CD4-positive, alpha-beta T cell (primary cell): ENCODE measurements at regions not wholly inside any gene's neighbourhood (a gene's known extent, or its start where the extent isn't known, plus 50 kb on each side); places are given as distances from the start of the nearest gene placed in this dataset.

Experiments
- ATAC-seq: fragments of 200-7000 bp; cut with Tn5 transposase; one replicate; pipeline ENCODE4 v1.10.0; 2022; ENCODE audit warnings: mild to moderate bottlenecking; ENCODE audit not compliant: poor library complexity
- CTCF ChIA-PET: fragments of 350-600 bp; sonication (Branson Sonifier 250); formaldehyde crosslinking; loops from one replicate; lab custom pipeline; 2021; ENCODE audit warnings: antibody characterized with exemption, inconsistent platforms; lab: Charles Lee
- POLR2A ChIA-PET: fragments of 350-600 bp; sonication (Branson Sonifier 250); formaldehyde crosslinking; loops from one replicate; lab custom pipeline; 2021; ENCODE audit warnings: antibody characterized with exemption, inconsistent platforms; lab: Charles Lee
- DNase-seq, 14 experiments: peaks; one replicate each; pipeline ENCODE4 v3.0.0-alpha.2; 2013 to 2020; ENCODE audit warnings: mixed read lengths in 2 of 14
- H3K27ac ChIP-seq, 2 donors: one replicate each; pipeline versions ENCODE4 v1.5.1 to v1.7.0; 2013; ENCODE audit warnings: low read length in 2 of 2, low read depth in 1 of 2, mild to moderate bottlenecking in 1 of 2
- H3K27me3 ChIP-seq, 2 experiments: 1 replicate in 1 of 2; 2 replicates in 1 of 2; pipeline versions ENCODE4 v1.6.1 to v1.7.0; 2013; ENCODE audit warnings: low read length in 2 of 2, control low read depth in 1 of 2, mild to moderate bottlenecking in 1 of 2, moderate library complexity in 1 of 2; ENCODE audit not compliant: insufficient read depth in 2 of 2, control insufficient read depth in 1 of 2
- H3K36me3 ChIP-seq: one replicate; pipeline ENCODE4 v1.6.1; 2013; ENCODE audit warnings: low read length, control low read depth; ENCODE audit not compliant: insufficient read depth
- H3K4me1 ChIP-seq: one replicate; pipeline ENCODE4 v1.6.1; 2013; ENCODE audit warnings: low read length, control low read depth; ENCODE audit not compliant: insufficient read depth
- H3K4me3 ChIP-seq: one replicate; pipeline ENCODE4 v1.5.1; 2013; ENCODE audit warnings: mild to moderate bottlenecking, low read length, moderate library complexity
- H3K9me3 ChIP-seq, 2 experiments: 1 replicate in 1 of 2; 2 replicates in 1 of 2; pipeline versions ENCODE4 v1.6.1 to v1.7.0; 2013; ENCODE audit warnings: low read length in 2 of 2, mild to moderate bottlenecking in 2 of 2, control low read depth in 1 of 2, moderate library complexity in 1 of 2; ENCODE audit not compliant: control insufficient read depth in 1 of 2, insufficient read depth in 1 of 2
- H3K27ac Mint-ChIP-seq: one replicate; pipeline ENCODE4 v1.8.0; 2020; ENCODE audit warnings: mixed read lengths
- H3K27me3 Mint-ChIP-seq: one replicate; pipeline ENCODE4 v1.8.0; 2021; ENCODE audit warnings: mixed read lengths
- H3K36me3 Mint-ChIP-seq: one replicate; pipeline ENCODE4 v1.8.0; 2021; ENCODE audit warnings: low read depth, mixed read lengths
- H3K4me1 Mint-ChIP-seq: one replicate; pipeline ENCODE4 v1.8.0; 2021; ENCODE audit warnings: low read depth, mixed read lengths
- H3K4me3 Mint-ChIP-seq: one replicate; pipeline ENCODE4 v1.8.0; 2020; ENCODE audit warnings: mild to moderate bottlenecking, mixed read lengths
- H3K9me3 Mint-ChIP-seq: one replicate; pipeline ENCODE4 v1.8.0; 2020; ENCODE audit warnings: mixed read lengths
- intact Hi-C, 2 experiments: fragments of 100-400 bp; cut with DNase I in 1 of 2; cut with micrococcal nuclease in 1 of 2; formaldehyde crosslinking; loops; one replicate each; pipeline versions ENCODE4 v1.15.1 to v1.9.0; 2023 to 2025; cut with DNase I, micrococcal nuclease
- TF ChIP-seq, protein P1 (sequence below): fragments of 200-600 bp; IDR thresholded peaks from one replicate; pipeline ENCODE4 v1.8.0; 2022; ENCODE audit warnings: antibody characterized with exemption, mild to moderate bottlenecking

DNA sequence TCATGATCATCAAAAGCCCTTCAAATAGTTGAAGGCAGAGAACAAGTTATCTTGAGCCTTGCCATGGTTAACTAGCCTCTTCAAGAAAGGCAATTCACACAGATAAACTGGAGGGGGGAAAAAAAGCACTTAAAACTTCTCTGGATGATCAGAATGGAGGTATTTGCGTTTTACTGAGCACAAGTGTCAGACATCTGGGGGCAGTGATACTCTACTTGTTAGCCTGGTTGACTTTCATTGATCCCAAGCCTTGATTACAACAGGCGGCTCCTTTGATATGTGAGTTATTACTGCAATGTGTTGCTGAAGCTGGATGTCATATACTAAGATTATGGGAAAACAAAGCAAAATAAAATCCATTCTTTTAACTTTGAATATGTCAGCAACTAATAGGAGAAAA is 155.0 kb upstream of the HS3ST3A1 start:
- POLR2A ChIA-PET: no interaction called here
- Mint-ChIP-seq H3K4me3 (no peak overlapping the region), H3K4me1 (no peaks in the 10 kb centered on the region), H3K9me3 (no peaks in the 10 kb centered on the region), H3K27me3 (no peaks in the 10 kb centered on the region), H3K27ac (no peak overlapping the region), H3K36me3 (no peaks in the 10 kb centered on the region)
- H3K27ac ChIP-seq: no peak overlapping the region
- no peaks in the 10 kb centered on the region for H3K4me1 ChIP-seq
- TF ChIP-seq, protein P1, sequence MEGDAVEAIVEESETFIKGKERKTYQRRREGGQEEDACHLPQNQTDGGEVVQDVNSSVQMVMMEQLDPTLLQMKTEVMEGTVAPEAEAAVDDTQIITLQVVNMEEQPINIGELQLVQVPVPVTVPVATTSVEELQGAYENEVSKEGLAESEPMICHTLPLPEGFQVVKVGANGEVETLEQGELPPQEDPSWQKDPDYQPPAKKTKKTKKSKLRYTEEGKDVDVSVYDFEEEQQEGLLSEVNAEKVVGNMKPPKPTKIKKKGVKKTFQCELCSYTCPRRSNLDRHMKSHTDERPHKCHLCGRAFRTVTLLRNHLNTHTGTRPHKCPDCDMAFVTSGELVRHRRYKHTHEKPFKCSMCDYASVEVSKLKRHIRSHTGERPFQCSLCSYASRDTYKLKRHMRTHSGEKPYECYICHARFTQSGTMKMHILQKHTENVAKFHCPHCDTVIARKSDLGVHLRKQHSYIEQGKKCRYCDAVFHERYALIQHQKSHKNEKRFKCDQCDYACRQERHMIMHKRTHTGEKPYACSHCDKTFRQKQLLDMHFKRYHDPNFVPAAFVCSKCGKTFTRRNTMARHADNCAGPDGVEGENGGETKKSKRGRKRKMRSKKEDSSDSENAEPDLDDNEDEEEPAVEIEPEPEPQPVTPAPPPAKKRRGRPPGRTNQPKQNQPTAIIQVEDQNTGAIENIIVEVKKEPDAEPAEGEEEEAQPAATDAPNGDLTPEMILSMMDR: no peak
- no peaks in the 10 kb centered on the region for H3K27me3 ChIP-seq
- CTCF ChIA-PET: no interaction called here
- no peaks in the 10 kb centered on the region for H3K36me3 ChIP-seq
- ATAC-seq (no peak), DNase-seq (no peak)
- H3K9me3 ChIP-seq: no peaks in the 10 kb centered on the region
- intact Hi-C loops: no loop called here
- H3K4me3 ChIP-seq: no peak overlapping the region

DNA sequence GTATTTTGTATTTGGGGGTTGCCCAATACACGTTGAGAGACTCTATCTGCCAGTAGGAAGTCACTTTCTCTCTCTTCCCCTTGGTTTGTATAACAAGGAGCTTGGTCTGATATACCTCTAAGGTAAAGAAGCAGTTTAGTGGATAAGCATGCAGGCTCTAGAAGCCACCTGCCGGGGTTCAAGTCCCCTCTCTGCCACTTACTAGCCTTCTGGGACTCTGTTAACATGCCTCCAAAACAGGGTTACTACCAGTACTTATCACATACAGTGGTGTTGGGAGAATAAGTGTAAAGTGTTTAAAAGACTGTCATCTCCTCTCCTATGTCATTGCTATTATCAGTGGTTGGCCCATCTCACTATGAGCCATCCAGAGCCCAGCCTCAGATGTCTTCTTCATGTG is 156.1 kb upstream of the HS3ST3A1 start:
- Histone ChIP-seq H3K4me1 (no peaks in the 10 kb centered on the region), H3K4me3 (no peak overlapping the region), H3K27ac (no peak overlapping the region), H3K36me3 (no peaks in the 10 kb centered on the region), H3K9me3 (no peaks in the 10 kb centered on the region), H3K27me3 (no peaks in the 10 kb centered on the region)
- ChIA-PET POLR2A (no interaction called here), CTCF (no interaction called here)
- no peaks in the 10 kb centered on the region for H3K36me3 Mint-ChIP-seq
- no peaks in the 10 kb centered on the region for H3K4me1 Mint-ChIP-seq
- no peaks in the 10 kb centered on the region for H3K27me3 Mint-ChIP-seq
- no peaks in the 10 kb centered on the region for H3K9me3 Mint-ChIP-seq
- ATAC-seq (no peak), DNase-seq (no peak)
- no peak overlapping the region for H3K27ac Mint-ChIP-seq
- H3K4me3 Mint-ChIP-seq: no peak overlapping the region
- intact Hi-C loops: no loop called here
- TF ChIP-seq, protein P1: no peak

- Mint-ChIP-seq H3K36me3 (no peaks in the 10 kb centered on the region), H3K4me3 (no peak overlapping the region), H3K9me3 (no peaks in the 10 kb centered on the region), H3K4me1 (no peaks in the 10 kb centered on the region), H3K27ac (no peak overlapping the region), H3K27me3 (peaks cover 9% of the 10 kb centered on the region)
- ATAC-seq: no peak
- TF ChIP-seq, protein P1: no peak
- peaks cover 0 to 5% of the 10 kb centered on the region in 2 experiments for H3K27me3 ChIP-seq
- no peaks in the 10 kb centered on the region for H3K9me3 ChIP-seq
- H3K4me1 ChIP-seq: no peaks in the 10 kb centered on the region
- intact Hi-C loops: no loop called here
- CTCF ChIA-PET: no interaction called here
- H3K27ac ChIP-seq: no peak overlapping the region
- no peak overlapping the region for H3K4me3 ChIP-seq
- DNase-seq: no peak
- no peaks in the 10 kb centered on the region for H3K36me3 ChIP-seq
- POLR2A ChIA-PET: interaction anchor here (0.5 kb wide), 1 partner anchor 636 kb away, joined by 3 read pairs; no protein-coding TSS in a partner anchor
These were observed 158.0 kb upstream of the HS3ST3A1 start for GRCh38 chr17:13759518-13760335.
